ENCODE measurements at regions not wholly inside any gene's neighbourhood (a gene's known extent, or its start where the extent isn't known, plus 50 kb on each side); places are given as distances from the start of the nearest gene placed in this dataset.

DNA sequence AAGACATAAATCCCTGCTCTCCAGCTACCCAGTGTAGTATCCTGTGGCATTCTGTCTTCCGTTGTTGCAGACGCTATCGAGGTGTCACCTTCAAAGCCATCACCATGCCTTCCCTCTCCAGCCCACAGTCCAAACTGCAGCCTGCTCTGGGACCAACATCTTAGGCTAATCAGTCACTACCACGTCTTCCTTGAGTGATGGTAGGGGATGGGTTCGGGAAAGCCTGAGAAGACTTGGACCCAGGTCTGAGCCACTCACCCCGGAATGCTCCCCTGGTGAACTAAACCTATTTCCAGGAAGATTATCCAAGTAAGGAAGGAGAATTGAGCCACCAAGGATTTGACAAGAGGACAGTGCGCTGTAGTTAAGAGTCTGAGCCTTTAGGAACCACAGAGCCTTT lies 52.9 kb upstream of the IRX1 start:
- Histone ChIP-seq H3K9ac (ENCODE audit: insufficient read depth, low read length) (no peak overlapping the region), H3K4me2 (ENCODE audit: extremely low read depth, insufficient read depth, low read length) (no peak overlapping the region), H4K20me1 (ENCODE audit: control insufficient read depth, extremely low read depth, insufficient read depth, low read length) (no peaks in the 10 kb centered on the region), H3K36me3 (ENCODE audit: control insufficient read depth, insufficient read depth, low read length) (no peaks in the 10 kb centered on the region), H3K27me3 (ENCODE audit: control insufficient read depth, insufficient read depth, low read length) (no peaks in the 10 kb centered on the region), H3K79me2 (ENCODE audit: control insufficient read depth, insufficient read depth, low read length) (no peaks in the 10 kb centered on the region), H3K4me1 (ENCODE audit: control insufficient read depth, extremely low read depth, insufficient read depth, low read length) (no peaks in the 10 kb centered on the region), H2AFZ (ENCODE audit: low read length) (no peak overlapping the region), H3K9me3 (ENCODE audit: control insufficient read depth, insufficient read depth, low read depth, low read length) (no peaks in the 10 kb centered on the region), H3K27ac (ENCODE audit: insufficient read depth, low read length) (no peak overlapping the region), H3K4me3 (replicated peaks in 1 of 4; ENCODE audit: control extremely low read depth in 1 of 4, insufficient read depth in 1 of 4, low read depth in 3 of 4, low read length in 4 of 4) (no peak overlapping the region)
- no peak for DNase-seq (ENCODE audit: low read depth in 2 of 2)
- TF ChIP-seq, protein P1, sequence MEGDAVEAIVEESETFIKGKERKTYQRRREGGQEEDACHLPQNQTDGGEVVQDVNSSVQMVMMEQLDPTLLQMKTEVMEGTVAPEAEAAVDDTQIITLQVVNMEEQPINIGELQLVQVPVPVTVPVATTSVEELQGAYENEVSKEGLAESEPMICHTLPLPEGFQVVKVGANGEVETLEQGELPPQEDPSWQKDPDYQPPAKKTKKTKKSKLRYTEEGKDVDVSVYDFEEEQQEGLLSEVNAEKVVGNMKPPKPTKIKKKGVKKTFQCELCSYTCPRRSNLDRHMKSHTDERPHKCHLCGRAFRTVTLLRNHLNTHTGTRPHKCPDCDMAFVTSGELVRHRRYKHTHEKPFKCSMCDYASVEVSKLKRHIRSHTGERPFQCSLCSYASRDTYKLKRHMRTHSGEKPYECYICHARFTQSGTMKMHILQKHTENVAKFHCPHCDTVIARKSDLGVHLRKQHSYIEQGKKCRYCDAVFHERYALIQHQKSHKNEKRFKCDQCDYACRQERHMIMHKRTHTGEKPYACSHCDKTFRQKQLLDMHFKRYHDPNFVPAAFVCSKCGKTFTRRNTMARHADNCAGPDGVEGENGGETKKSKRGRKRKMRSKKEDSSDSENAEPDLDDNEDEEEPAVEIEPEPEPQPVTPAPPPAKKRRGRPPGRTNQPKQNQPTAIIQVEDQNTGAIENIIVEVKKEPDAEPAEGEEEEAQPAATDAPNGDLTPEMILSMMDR (conservative IDR thresholded peaks at IDR 0.05 in 1 of 2, IDR thresholded peaks at IDR 0.05 in 1 of 2; ENCODE audit: low read depth in 1 of 2, low read length in 2 of 2), result no peak
- no peak for TF ChIP-seq EZH2 (IDR thresholded peaks at IDR 0.05; ENCODE audit: low read length, missing control alignments)

DNA sequence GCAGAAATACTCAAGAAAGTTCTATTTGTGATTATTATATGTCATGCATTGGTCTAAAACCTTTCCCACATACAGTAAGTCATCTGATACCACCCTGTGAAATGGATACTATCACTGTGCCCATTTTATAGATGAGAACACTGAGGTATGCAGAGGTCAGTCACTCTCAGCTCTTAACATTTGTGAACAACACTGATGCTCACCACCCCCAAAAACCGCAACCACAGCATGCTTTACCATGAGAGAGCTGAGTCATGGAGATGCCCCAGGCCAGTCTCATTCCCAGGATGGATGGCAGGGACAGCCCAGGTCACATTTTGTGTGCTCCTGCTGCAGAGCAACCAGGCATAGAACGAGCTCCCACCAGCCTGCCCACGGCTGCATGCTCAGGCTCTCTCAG lies 53.5 kb upstream of the IRX1 start:
- Histone ChIP-seq H3K4me3 (replicated peaks in 1 of 4; ENCODE audit: control extremely low read depth in 1 of 4, insufficient read depth in 1 of 4, low read depth in 3 of 4, low read length in 4 of 4) (no peak overlapping the region), H3K4me2 (ENCODE audit: extremely low read depth, insufficient read depth, low read length) (no peak overlapping the region), H2AFZ (ENCODE audit: low read length) (no peak overlapping the region), H4K20me1 (ENCODE audit: control insufficient read depth, extremely low read depth, insufficient read depth, low read length) (no peaks in the 10 kb centered on the region), H3K36me3 (ENCODE audit: control insufficient read depth, insufficient read depth, low read length) (no peaks in the 10 kb centered on the region), H3K27ac (ENCODE audit: insufficient read depth, low read length) (no peak overlapping the region), H3K27me3 (ENCODE audit: control insufficient read depth, insufficient read depth, low read length) (no peaks in the 10 kb centered on the region), H3K4me1 (ENCODE audit: control insufficient read depth, extremely low read depth, insufficient read depth, low read length) (no peaks in the 10 kb centered on the region), H3K9me3 (ENCODE audit: control insufficient read depth, insufficient read depth, low read depth, low read length) (no peaks in the 10 kb centered on the region), H3K79me2 (ENCODE audit: control insufficient read depth, insufficient read depth, low read length) (no peaks in the 10 kb centered on the region), H3K9ac (ENCODE audit: insufficient read depth, low read length) (no peak overlapping the region)
- TF ChIP-seq, protein P1 (conservative IDR thresholded peaks at IDR 0.05 in 1 of 2, IDR thresholded peaks at IDR 0.05 in 1 of 2; ENCODE audit: low read depth in 1 of 2, low read length in 2 of 2), result no peak
- TF ChIP-seq EZH2 (IDR thresholded peaks at IDR 0.05; ENCODE audit: low read length, missing control alignments), result no peak
- no peak for DNase-seq (ENCODE audit: low read depth in 2 of 2)

DNA sequence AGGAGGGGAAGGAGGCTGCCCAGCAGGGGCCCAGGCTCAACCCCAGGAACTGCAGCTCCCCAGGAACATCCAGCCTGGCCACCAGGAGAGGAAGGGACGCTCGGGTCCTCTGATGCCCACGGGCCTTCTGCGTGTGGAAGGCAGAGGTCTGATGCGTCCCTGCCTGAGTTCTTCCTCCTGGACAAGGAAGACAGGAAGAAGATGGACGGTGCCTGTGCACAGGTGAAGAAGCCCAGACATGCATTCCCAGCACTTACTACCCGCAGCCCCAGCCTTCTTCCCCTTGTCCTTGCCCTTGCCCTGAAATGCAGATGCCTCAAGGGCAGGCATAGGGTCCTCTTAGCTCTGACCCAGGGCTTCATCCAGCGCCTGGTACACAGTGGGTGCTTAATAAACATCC lies 56.7 kb upstream of the IRX1 start:
- no peaks in the 10 kb centered on the region for H3K79me2 ChIP-seq (ENCODE audit: control insufficient read depth, insufficient read depth, low read length)
- no peak overlapping the region for H3K4me2 ChIP-seq (ENCODE audit: extremely low read depth, insufficient read depth, low read length)
- no peaks in the 10 kb centered on the region for H3K36me3 ChIP-seq (ENCODE audit: control insufficient read depth, insufficient read depth, low read length)
- no peak overlapping the region for H3K27ac ChIP-seq (ENCODE audit: insufficient read depth, low read length)
- no peak overlapping the region for H2AFZ ChIP-seq (ENCODE audit: low read length)
- H4K20me1 ChIP-seq (ENCODE audit: control insufficient read depth, extremely low read depth, insufficient read depth, low read length), result no peaks in the 10 kb centered on the region
- H3K4me3 ChIP-seq (replicated peaks in 1 of 4; ENCODE audit: control extremely low read depth in 1 of 4, insufficient read depth in 1 of 4, low read depth in 3 of 4, low read length in 4 of 4), result no peak overlapping the region
- no peaks in the 10 kb centered on the region for H3K4me1 ChIP-seq (ENCODE audit: control insufficient read depth, extremely low read depth, insufficient read depth, low read length)
- H3K9me3 ChIP-seq (ENCODE audit: control insufficient read depth, insufficient read depth, low read depth, low read length), result no peaks in the 10 kb centered on the region
- DNase-seq (ENCODE audit: low read depth in 2 of 2), result no peak
- TF ChIP-seq EZH2 (IDR thresholded peaks at IDR 0.05; ENCODE audit: low read length, missing control alignments), result no peak
- TF ChIP-seq, protein P1 (conservative IDR thresholded peaks at IDR 0.05 in 1 of 2, IDR thresholded peaks at IDR 0.05 in 1 of 2; ENCODE audit: low read depth in 1 of 2, low read length in 2 of 2), result no peak
- no peaks in the 10 kb centered on the region for H3K27me3 ChIP-seq (ENCODE audit: control insufficient read depth, insufficient read depth, low read length)
- H3K9ac ChIP-seq (ENCODE audit: insufficient read depth, low read length), result no peak overlapping the region
